ENCODE measurements at regions not wholly inside any gene's neighbourhood (a gene's known extent, or its start where the extent isn't known, plus 50 kb on each side); places are given as distances from the start of the nearest gene placed in this dataset.

DNA sequence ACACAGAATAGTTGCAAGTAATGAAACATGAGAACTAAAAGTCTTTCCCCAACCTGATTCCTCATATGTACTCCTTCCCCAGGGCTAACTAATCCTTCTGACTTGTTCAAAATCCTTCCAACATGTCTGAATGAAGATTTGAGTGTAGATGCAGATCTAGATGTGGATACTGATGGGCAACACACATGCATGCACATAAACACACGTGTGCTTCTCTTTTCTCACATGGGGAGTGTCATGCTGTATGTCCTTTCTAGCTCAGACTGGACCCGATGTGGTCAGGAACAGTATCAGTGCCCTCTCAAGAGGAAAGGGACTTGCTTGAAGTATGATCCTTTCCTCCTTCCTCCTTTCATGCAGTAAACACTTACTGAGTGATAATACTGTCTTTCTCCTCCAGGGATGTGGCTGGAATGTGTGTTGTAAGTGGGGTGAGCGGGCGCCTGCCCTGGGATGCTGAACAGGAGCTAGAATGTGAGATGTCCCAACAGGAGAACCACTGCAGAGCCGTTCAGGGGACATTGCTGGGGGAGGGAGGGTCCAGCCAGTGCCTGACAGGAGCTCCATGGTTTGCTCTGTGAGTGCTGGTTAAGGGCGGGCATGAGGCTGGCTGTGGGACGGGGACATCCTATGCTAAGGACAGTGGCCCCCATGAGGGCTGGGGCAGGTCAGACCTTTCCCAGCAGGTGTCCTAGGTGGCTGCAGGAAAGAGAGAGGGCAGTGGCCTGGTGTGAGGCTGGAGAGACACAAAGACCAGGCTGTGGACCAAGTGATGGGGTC lies 146.9 kb downstream of the TEX29 start (continued):
- TF ChIP-seq POLR2AphosphoS5 (IDR thresholded peaks at IDR 0.05; ENCODE audit: low read depth) (no peak), JUNB (IDR thresholded peaks at IDR 0.05; ENCODE audit: unreplicated experiment) (no peak), CTCF (conservative IDR thresholded peaks at IDR 0.05; ENCODE audit: low read depth in 2 of 2) (no peak), EZH2 (IDR thresholded peaks at IDR 0.05; ENCODE audit: low read depth, unreplicated experiment) (no peak), STAT1 (IDR thresholded peaks at IDR 0.05; ENCODE audit: unreplicated experiment) (no peak)
- TF ChIP-seq, protein P1, sequence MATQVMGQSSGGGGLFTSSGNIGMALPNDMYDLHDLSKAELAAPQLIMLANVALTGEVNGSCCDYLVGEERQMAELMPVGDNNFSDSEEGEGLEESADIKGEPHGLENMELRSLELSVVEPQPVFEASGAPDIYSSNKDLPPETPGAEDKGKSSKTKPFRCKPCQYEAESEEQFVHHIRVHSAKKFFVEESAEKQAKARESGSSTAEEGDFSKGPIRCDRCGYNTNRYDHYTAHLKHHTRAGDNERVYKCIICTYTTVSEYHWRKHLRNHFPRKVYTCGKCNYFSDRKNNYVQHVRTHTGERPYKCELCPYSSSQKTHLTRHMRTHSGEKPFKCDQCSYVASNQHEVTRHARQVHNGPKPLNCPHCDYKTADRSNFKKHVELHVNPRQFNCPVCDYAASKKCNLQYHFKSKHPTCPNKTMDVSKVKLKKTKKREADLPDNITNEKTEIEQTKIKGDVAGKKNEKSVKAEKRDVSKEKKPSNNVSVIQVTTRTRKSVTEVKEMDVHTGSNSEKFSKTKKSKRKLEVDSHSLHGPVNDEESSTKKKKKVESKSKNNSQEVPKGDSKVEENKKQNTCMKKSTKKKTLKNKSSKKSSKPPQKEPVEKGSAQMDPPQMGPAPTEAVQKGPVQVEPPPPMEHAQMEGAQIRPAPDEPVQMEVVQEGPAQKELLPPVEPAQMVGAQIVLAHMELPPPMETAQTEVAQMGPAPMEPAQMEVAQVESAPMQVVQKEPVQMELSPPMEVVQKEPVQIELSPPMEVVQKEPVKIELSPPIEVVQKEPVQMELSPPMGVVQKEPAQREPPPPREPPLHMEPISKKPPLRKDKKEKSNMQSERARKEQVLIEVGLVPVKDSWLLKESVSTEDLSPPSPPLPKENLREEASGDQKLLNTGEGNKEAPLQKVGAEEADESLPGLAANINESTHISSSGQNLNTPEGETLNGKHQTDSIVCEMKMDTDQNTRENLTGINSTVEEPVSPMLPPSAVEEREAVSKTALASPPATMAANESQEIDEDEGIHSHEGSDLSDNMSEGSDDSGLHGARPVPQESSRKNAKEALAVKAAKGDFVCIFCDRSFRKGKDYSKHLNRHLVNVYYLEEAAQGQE (IDR thresholded peaks at IDR 0.05; ENCODE audit: unreplicated experiment) = no peak

DNA sequence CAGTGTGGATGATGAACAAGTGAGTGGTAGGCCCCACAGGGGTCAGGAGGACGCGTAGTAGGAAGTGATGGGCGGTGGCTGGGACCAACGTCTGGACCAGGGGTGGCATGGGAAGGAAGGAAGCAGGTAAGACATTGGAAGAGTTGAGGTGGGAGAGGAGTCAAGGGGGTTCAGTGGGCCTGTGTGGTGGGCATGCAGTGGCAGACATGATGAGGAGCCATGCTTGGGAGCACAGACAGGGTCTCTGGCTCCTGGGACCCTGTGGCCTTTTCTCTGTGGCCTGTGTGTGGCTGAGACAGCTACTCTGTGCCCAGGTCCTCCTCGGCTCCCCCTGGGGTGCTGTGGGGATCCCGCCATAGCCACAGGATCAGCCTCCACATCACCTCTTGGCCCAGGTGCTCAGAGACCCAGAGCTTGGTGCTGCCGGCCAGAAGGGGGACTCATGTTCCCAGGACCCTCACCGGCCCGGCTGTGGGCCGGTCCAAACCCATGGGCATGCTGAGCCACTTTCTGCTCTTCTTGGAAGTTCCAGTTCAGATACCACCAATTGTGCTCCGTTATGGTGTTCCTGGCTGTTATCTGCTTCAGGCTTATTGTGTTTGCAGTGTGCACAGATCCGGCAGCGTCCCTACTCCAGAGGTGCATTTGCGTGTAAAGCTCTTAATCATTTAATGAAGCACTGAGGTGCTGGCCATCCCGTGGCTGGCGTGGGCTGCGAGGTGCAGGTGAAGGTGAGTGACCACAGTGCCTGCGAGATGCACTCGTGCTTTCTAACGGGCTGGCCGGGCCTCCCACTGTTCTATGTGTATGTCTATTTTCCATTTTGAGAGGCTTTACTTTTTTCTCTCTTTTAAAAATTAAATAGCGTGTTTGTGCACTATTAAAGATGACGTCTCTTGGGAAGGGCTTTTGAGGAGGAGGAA lies 147.9 kb downstream of the TEX29 start:
- Mint-ChIP-seq H3K4me1 (no peaks in the 10 kb centered on the region), H3K27me3 (ENCODE audit: insufficient read depth, low read depth, poor library complexity) (peaks cover 1% of the 10 kb centered on the region), H3K27ac (no peak overlapping the region), H3K4me3 (no peak overlapping the region), H3K36me3 (ENCODE audit: low read depth) (no peaks in the 10 kb centered on the region), H3K9me3 (no peaks in the 10 kb centered on the region)
- H3K9me2 ChIP-seq (ENCODE audit: insufficient read depth) = no peaks in the 10 kb centered on the region
- H3K4me1 ChIP-seq (ENCODE audit: insufficient read depth) = no peaks in the 10 kb centered on the region
- no peak overlapping the region for H3K27ac ChIP-seq (ENCODE audit: low read depth)
- no peak overlapping the region for H3K4me3 ChIP-seq
- no peaks in the 10 kb centered on the region for H3K79me2 ChIP-seq (replicated peaks; ENCODE audit: insufficient read depth)
- H4K20me1 ChIP-seq (replicated peaks; ENCODE audit: insufficient read depth) = no peaks in the 10 kb centered on the region
- DNase-seq (ENCODE audit: low spot score) (no peak), ATAC-seq (no peak)
- no peaks in the 10 kb centered on the region for H3K27me3 ChIP-seq (ENCODE audit: insufficient read depth)
- no peak overlapping the region for H3K4me2 ChIP-seq
- no peaks in the 10 kb centered on the region for H3K36me3 ChIP-seq (ENCODE audit: insufficient read depth)
- no peaks in the 10 kb centered on the region for H3F3A ChIP-seq (replicated peaks; ENCODE audit: low read depth)
- H2AFZ ChIP-seq = no peak overlapping the region
- TF ChIP-seq POLR2AphosphoS5 (IDR thresholded peaks at IDR 0.05; ENCODE audit: low read depth) = no peak
- TF ChIP-seq STAT1 (IDR thresholded peaks at IDR 0.05; ENCODE audit: unreplicated experiment) = no peak
- TF ChIP-seq NANOG (IDR thresholded peaks at IDR 0.05; ENCODE audit: borderline replicate concordance) = no peak
- no peak for TF ChIP-seq EZH2phosphoT487 (IDR thresholded peaks at IDR 0.05; ENCODE audit: unreplicated experiment)
- no peak for TF ChIP-seq ZNF114 (CRISPR knock-in tag; IDR thresholded peaks at IDR 0.05)
- TF ChIP-seq ETS1 (IDR thresholded peaks at IDR 0.05) = no peak
- TF ChIP-seq JUNB (IDR thresholded peaks at IDR 0.05; ENCODE audit: unreplicated experiment) = no peak
- TF ChIP-seq, protein P1 (IDR thresholded peaks at IDR 0.05; ENCODE audit: unreplicated experiment) = no peak
- TF ChIP-seq CTCF (conservative IDR thresholded peaks at IDR 0.05; ENCODE audit: low read depth in 2 of 2) = no peak
- TF ChIP-seq ZNF331 (CRISPR knock-in tag; IDR thresholded peaks at IDR 0.05; ENCODE audit: low read depth) = no peak
- no peak for TF ChIP-seq CREB1 (CRISPR knock-in tag; IDR thresholded peaks at IDR 0.05; ENCODE audit: low read depth)
- TF ChIP-seq EZH2 (IDR thresholded peaks at IDR 0.05; ENCODE audit: low read depth, unreplicated experiment) = no peak

Data from GM23338 (cell line).